ENCODE measurements at regions not wholly inside any gene's neighbourhood (a gene's known extent, or its start where the extent isn't known, plus 50 kb on each side); places are given as distances from the start of the nearest gene placed in this dataset.
"Not testable (repeated sequence)": the region's sequence is repeated elsewhere in the genome, so short reads cannot be mapped to it uniquely, and the experiment has no call there.

DNA sequence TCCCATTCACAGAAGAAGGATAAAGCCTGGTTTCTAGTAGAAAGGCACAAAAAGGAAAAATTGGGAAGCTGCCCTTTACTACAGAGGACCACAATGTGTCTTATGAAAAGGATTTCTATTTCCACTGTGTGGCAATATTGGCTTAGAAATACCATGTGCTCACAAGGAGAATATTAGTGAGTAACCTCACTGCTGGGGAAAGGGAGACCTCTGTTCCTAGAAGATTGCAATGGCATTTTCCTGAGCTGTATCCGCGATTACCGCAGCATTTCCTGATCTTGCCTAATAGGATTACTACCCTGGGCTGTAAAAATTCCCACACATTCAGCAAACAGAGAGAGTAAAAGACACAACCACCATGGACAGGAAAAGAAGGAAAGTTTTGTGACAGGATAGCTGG lies 308.8 kb upstream of the TECRL start:
- no peak for DNase-seq

DNA sequence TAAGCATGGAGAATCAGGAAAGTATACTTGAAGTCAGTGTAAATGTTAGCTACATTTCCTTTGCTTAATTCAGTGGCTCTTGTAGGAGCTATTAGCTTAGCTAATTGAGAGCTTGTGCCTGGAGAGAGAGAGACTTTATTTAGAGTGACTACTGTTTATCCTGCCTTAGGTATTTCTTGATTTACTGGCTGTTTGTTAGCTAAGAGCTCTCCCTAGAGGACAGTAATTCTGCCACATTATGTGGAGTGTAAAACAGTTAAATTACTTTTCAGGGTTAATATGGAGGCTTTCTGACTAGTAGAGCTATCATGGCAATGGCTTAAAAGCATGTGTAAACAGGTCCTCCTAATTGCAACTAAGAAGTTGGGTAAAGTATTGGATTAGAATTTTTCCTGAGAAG lies 306.5 kb upstream of the TECRL start:
- DNase-seq, result peak; percentile 3

DNA sequence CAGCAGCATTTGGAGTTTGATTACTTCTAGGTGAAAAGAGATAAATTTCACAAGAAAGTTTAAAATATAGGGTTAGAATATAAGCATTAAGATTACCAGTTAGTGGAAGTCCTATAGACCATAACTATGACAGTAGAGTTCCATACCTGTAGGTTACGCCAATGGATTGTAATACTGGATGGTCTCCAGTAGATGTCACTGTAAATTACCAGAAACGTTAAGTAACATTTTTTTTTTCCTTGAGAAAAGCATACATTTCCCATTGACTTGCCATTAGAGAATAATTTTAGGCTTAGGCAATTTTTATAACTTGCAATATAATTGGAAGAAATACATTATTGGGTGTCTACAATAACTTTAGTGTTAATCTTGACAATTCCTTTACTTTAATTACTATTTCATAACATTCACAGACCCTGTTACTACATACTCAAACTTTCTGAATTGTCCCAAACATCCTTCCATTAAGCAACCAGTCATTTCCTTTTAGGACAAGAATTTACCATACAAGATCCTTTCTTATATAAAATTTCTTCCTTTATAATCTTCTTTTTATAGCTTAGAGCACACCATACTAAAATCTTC lies 304.1 kb upstream of the TECRL start:
- peak; percentile 23 for DNase-seq

DNA sequence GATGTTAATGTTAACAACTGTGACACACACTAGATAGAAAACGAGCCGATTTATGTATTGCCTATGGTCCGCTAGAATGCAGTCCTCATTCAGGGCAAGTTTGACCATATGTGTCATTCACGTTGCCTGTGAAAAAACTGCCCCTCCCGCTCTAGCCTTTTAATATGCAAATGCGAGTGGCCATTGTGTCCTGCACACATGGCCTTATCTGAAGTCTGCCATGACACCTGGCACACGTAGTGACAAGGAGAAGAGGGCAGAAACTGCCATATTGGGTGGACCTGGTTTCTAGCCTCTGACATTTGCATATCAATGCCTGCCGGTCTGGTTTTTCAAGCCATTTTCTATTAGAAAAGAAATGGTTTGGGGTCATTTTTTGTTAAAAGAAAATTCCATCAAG lies 303.3 kb upstream of the TECRL start:
- DNase-seq, result no peak

DNA sequence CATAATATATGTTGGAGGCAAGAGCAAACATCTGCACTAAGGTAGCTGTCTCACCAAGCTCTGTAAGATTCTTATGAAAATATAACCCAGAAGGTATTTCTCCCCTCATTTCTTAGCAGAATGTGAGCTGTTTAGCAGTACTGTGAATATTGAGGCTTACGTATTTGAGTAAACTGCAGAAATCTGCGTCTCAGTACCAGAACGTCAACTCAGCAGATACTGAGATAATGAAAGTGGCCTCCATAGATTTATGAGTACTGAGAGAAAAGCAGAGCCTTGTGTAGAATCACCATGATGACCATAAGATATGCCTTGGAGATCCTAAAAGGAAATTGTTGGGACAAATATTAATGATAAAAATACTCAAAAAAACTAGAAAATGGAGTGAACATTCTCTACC lies 296.7 kb upstream of the TECRL start:
- no peak for DNase-seq

DNA sequence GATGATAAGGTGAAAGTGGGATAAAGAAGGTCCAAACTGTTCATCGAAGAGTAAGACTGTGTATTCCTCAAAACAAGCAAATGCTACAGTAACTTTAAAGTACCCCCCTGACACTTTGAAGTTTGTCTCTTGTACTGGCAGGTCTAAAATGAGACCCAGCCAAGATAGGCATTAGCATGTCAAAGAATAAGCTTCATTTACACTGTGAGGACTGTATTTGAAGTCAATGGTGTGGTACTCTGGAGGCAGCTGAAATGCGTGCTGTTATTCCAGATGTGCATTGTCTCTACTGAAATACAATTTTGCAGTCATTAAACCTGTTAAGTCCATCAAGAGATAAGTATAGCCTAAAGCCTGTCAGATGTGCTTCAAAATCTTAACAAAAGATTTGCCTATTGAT lies 288.9 kb upstream of the TECRL start:
- no peak for DNase-seq

DNA sequence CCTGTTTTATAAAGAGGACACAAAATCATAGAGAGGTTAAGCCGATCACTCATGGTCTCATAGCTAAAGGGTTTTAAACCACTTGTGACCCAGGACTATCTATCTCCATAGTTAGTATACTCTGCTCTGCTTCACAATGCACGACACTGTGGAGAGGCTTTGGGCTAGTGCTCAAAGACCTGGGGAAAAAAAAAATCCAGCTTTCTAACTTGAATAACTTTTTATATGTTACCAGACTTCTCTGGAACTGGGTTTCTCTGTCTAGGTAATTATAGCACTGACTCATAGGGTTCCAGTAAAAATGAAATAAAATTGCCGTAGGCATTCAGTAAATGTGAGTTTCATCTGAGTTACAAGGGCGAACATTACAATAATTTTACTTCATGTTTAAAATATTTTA lies 273.7 kb upstream of the TECRL start:
- DNase-seq, result no peak

DNA sequence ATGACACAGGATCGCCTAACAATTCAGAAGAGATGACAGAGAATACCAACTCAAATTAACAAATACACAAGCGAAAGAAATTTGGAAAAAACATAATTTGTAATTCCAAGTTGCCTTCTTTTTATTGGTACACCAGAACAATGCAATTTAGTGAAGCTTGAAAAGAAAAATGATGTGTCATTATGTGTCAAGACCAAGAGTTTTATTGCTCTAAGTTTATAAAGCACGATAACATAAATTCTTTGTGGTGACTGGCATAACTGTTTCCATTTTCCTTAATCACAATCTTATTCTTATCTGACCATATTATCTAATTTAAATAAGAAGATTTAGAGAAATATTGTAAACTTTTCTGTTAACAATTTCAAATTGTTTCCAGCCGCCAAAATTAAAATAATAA lies 273.2 kb upstream of the TECRL start:
- no peak for DNase-seq

DNA sequence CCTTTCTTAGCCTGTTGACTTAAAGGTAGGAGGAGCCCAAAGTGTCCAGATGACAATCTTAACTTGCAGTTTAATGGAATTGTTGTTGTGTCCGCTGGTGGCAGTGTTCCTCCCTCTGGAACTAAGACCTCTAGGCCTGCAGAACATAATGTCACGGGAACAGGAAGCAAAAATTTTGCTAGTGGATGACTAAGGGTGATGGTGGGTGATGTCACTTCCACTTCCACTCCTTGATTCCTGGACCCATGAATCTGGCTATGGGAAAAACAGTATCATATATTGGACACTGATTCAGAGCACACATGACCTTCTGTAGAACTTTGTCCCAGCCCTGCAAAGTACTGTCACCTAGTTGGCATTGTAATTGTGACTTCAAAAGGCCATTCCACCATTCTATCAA lies 263.9 kb upstream of the TECRL start:
- not testable (repeated sequence) for DNase-seq

DNA sequence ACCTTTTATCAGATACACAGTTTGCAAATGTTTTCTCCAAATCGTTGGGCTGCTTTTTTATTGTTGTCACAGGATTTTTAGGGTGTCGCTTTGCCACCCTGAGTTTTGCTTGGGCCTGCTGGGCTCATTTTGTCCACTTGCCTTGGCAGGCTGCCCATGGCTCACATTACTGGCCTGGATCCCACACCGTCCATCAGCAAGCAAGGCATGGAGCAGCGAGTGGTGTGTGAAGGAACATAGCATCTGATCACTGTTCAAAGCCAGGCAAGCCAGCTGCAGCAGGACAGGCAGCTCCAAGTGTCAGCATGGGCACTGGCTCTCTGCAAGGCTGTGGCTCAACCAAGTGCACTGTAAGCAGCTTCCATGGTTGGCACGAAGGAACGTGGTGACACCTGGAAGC lies 261.4 kb upstream of the TECRL start:
- DNase-seq, result no peak

DNA sequence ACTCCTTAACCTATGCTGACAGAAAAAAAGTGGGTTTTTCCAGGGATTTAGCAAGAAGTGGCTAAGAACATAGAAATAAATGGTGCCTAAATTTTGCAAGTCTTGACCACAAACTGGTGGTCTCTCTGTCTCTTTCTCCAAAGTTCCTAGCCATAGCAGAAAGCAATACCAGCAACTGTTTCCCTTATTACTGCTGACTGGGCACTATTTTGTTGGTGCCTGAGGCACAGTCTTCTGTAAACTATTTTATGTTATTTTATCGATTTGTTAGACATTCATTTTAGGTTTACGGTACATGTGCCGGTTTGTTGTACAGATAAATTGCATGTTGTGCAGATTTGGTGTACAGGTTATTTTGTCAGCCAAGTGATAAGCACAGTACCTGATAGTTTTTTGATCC lies 234.6 kb upstream of the TECRL start:
- no peak for DNase-seq

DNA sequence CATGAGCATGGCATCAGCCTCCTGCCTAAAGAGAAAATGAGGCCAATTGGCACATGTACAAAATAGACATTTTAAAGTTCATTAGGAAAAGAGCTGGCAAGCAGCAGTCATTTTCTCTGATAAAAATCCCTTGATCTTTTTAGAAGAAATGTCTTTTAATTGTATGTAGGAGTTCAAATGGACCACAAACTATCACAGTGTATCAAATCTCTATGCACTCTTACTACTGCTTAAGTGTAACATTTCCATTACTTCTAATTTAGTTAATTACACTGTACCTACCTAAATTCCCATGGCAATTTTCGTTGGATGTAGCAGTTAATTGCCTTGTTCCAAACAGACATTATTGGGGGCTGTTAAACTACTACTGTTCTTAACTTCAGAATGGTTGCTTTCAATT lies 233.7 kb upstream of the TECRL start:
- no peak for DNase-seq

DNA sequence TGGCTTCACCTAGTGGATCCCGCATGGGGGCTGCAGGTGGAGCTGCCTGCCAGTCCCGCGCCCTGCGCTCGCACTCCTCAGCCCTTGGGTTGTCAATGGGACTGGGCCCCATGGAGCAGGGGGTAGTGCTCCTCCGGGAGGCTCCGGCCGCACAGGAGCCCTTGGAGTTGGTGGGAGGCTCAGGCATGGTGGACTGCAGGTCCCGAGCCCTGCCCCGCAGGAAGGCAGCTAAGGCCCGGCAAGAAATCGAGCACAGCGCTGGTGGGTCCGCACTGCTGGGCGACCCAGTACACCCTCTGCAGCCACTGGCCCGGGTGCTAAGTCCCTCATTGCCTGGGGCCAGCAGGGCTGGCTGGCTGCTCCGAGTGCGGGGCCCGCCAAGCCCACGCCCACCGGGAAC lies 231.2 kb upstream of the TECRL start:
- DNase-seq, result not testable (repeated sequence)

DNA sequence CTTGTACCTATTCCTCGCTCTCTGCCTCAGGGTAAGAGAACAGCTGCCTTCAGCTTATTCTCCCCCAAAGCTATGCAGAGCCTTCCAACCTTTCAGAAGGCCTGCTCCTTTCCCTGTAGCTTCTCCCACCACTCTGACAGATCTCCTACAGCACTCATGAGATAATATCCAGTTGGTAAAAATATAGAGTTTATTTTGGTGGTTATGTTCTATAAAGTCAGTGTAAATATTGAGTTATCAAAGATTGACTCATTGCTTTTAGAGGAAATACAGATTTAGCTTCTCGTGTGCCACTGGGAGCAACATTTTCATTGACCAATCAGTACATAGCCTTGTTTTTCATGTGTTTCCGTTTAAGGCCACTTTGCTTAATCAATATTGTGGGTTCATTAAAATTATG lies 216.2 kb upstream of the TECRL start:
- no peak for DNase-seq

DNA sequence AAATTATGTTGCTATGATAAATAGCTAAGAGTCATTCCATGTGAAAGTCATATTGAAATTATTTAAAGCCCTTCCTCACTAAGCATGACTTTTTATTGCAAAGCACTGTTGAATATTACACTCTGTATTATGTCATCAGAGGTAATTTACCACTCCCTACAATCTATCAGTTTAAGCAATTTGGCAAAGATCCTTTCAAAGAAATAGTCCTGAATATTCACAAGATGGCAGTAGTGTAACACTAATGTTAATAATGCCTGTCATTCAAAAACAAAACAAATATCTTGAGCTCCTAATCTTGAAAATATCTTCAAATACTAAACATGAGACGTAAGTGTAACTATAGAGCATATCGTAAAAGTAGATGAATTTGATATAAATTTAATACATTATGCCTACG lies 208.6 kb upstream of the TECRL start:
- DNase-seq, result peak; percentile 29

DNA sequence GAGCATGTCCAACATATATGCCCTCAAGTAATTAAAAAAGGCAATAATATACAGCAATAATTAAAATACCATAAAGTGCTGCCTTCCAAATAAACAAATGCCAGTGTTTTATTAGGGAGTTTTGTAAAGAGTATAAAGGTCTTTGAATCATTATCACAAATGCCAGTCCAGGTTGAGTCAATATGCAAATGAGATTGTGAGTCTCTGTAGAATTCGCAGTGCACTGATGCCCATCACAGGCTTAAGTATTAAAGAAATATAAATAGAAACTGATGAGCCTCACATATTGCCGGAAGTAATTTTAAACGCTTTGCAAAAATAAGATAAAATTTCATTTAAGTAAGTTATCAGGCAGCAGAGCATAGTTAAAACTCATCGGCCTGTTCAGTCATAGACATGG lies 205.0 kb upstream of the TECRL start:
- DNase-seq, result no peak

DNA sequence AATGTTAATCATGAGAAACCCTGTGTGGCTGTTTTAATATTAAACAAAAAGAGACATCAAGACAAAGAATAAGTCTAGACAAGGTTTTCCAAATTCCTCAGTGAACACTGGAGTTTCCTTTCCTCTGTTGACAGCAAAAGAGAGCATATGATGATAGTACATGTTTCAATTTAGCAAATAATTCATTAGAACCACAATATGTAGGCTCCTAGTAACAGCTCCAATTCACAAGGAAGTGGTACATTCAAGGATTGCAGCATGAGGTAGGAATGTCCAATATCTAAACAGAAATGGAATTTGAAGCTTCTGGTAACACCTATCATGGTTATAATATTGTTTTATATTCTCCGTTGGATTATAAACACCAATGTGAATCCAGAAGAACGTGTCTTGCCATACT lies 203.8 kb upstream of the TECRL start:
- no peak for DNase-seq

DNA sequence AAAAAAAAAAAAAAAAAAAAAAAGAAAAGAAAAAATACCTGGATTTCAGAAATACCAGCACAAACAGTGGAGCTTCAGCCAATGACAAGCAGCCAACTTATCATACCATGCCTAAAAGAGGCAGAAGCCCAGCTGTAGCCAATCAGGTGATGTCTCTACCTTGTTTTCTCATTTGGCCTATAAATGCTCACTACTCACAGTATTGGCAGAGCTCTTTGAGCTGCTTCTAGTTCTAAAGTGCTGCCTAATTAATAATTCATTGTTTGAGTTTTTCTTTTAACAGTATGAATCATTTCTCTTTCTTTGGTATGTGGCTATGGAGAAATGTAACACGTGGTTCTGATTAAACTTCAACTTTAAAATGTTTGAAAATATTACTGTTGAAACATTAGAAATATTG lies 188.8 kb upstream of the TECRL start:
- no peak for DNase-seq

DNA sequence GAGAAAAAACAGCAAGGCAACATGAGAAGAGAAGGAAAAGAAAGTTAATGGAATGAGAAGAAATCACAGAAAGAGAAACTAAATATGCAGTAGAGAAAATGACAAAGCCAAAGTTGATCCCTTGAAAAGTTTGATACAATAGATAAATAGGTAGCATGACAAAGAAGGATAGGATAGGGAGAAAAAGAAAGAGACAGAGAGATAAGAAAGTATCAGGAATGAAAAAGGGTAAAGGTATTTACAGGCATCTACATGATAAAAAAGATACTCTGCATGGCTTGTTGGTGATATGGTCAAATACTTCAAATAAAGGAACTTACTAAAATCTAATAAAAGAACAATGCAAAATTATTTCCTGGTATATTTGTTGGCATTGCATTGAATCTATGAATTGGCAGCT lies 185.5 kb upstream of the TECRL start:
- DNase-seq, result no peak

DNA sequence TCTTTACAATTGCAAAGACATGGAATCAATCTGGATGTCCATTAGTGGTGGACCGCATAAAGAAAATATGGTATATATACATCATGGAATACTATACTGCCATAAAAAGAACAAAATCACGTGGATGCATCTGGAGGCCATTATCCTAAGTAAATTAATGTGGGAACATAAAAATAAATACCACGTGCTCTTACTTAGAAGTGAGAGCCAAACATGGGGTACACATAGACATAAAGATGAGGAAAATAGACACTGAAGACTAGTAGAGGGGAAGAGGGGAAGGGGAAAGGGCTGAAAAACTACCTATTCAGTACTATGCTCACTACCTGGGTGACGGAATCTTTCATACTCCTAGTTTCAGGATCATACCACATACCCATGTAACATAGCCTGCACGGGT lies 179.3 kb upstream of the TECRL start:
- no peak for DNase-seq

DNA sequence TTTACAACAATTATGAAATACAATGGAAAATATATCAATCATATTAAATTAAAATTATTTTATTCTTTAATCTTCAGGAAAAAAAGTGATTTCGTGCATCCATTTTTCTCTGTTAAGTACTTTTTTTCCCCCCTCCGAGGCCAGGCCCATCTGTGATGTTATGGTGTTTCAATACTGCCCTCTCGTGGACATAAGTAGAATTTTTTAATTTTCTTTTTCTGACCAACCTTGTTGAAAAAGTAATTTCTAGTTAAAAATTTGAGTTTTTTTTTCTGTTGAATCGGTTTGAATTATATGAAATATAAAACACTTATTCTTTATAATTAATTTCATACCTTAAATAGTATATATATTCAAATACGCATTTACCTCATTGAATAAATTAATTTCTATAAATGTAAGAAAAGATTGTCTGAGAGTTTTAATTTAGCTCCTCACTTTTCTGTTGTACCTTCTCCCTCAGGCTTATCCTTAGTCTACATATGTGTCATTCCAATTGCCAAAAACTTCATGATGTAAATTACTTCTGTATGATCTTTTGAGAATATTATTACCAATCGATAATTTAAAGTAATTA lies 175.8 kb upstream of the TECRL start:
- DNase-seq, result peak; percentile 55

DNA sequence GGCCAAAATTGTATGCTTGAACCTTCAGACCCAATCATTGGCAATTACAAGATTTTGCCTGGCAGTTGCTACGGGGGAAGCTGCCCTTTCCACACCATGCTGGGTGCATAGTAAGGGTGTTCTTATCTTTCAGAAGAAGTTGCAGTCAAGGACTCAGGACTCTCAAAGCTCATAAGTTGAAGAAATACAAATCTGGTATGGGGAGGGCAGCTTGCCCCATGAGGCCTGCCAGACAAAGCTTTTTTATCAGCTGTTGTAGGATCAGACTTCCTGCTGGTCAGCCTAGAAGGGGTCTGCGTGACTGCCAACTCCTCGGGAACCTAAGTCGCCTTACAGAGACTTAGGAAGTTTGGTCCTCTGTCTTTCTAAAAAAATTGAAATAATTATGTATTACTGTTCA lies 174.9 kb upstream of the TECRL start:
- no peak for DNase-seq

DNA sequence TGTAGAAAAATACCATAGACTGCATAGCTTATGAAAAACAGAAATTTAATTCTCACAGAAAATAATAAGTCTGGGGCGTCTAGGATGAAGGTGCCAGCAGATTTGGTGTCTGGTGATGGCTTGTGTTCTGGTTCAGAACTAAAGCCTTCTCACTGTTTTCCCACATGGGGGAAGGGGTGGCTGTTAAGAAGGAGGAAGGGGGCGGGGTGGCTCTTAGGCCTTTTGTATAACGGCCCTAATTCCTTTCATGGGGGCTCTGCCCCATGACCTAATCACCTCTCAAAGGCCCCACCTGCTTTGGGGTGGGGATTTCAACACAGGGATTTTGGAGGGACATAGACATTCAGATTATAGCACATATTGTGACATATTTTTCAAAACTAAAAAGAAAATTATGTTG lies 173.2 kb upstream of the TECRL start:
- DNase-seq, result no peak

DNA sequence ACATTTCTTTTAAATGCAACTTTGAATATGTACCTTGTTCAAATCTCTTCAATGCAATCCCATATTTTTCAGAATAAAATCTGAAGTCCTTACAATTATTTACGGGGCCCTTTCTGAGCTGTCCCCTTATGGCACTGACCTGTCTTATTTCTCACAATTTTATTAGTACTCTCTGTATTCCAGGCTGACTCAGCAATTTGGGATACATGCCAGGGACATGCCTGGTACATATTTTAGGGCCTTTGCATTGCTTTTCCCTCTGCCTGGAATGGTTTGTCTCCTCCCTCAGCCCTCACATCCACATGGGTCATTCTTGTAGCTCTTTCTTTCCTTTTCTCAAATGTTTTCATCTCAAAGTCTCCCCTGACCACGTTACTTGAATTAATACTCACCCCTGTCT lies 172.2 kb upstream of the TECRL start:
- no peak for DNase-seq

DNA sequence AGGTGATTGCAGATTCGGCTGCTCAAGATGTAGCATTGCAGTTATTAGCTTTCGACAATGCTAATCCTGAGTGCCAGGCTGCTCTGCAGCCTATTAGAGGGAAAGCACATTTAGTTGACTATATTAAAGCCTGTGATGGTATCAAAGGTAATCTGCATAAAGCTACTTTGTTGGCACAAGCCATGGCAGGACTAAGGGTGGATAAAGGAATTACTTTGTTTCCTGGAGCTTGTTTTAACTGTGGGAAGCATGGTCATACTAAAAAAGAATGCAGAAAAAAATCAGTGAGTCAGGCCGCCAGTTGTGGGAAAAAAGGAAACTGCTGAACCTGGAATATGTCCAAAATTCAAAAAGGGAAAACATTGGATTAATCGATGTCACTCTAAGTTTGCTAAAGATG lies 154.9 kb upstream of the TECRL start:
- no peak for DNase-seq

DNA sequence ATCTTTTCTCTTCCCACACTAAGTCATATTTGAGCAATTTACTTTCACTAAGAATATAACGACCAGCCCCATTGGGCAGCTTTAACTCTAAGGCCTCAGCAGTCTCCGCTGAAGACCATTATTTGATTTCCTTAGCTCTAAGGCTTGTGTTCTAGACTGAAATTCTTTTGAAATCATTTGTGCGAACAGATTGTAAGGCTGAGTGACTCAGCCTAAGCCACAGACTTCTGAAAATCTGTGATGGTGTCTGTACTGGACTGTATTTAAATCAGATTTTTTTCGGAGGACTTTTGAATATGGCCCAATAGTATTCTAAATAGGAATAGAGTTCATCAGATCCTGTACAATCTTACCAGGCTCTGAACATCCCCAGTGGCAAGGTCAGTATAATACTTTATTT lies 150.3 kb upstream of the TECRL start:
- no peak for DNase-seq

Data from NCI-H1092 treated with DMSO at 0.1 percent for 48 hours (cell line).